HepG2 (cell line): ENCODE measurements at regions not wholly inside any gene's neighbourhood (a gene's known extent, or its start where the extent isn't known, plus 50 kb on each side); places are given as distances from the start of the nearest gene placed in this dataset.

Experiments
- ARID5B ChIP-seq: IDR thresholded peaks from 2 replicates; pipeline ENCODE4 v1.4.0; 2020; ENCODE audit warnings: mild to moderate bottlenecking, missing genetic modification reagents
- ATRX ChIP-seq: sonication (generic); formaldehyde crosslinking; IDR thresholded peaks from 2 replicates; pipeline ENCODE4 v1.4.0; 2020; ENCODE audit warnings: missing genetic modification reagents, borderline replicate concordance
- ELF4 ChIP-seq: sonication (generic); formaldehyde crosslinking; IDR thresholded peaks from 2 replicates; pipeline ENCODE4 v1.5.0; 2020; ENCODE audit warnings: missing genetic modification reagents, mild to moderate bottlenecking, moderate library complexity, borderline replicate concordance
- ESRRA ChIP-seq: sonication (generic); formaldehyde crosslinking; IDR thresholded peaks from 2 replicates; pipeline ENCODE4 v1.5.1; 2020; ENCODE audit warnings: mild to moderate bottlenecking, low read depth, missing genetic modification reagents
- FUBP1 ChIP-seq: sonication (generic); formaldehyde crosslinking; IDR thresholded peaks from 2 replicates; pipeline ENCODE4 v1.5.1; 2020; ENCODE audit warnings: missing genetic modification reagents, mild to moderate bottlenecking, borderline replicate concordance
- HMG20B ChIP-seq: conservative IDR thresholded peaks from 2 replicates; pipeline ENCODE4 v1.6.1; 2016; ENCODE audit warnings: missing genetic modification reagents, missing compliant biosample characterization
- IRX3 ChIP-seq: sonication (generic); formaldehyde crosslinking; IDR thresholded peaks from 2 replicates; pipeline ENCODE4 v1.8.1; 2023; ENCODE audit warnings: mild to moderate bottlenecking, low read depth, missing genetic modification reagents, borderline replicate concordance
- KLF11 ChIP-seq: IDR thresholded peaks from 2 replicates; pipeline ENCODE4 v1.6.1; 2016; ENCODE audit warnings: missing compliant biosample characterization
- KLF13 ChIP-seq: sonication (generic); formaldehyde crosslinking; IDR thresholded peaks from 2 replicates; pipeline ENCODE4 v1.4.0; 2020; ENCODE audit warnings: mild to moderate bottlenecking, missing genetic modification reagents
- MLLT10 ChIP-seq: sonication (generic); formaldehyde crosslinking; IDR thresholded peaks from 2 replicates; pipeline ENCODE4 v1.4.0; 2020; ENCODE audit warnings: missing genetic modification reagents
- MTA1 ChIP-seq: sonication (generic); formaldehyde crosslinking; IDR thresholded peaks from 2 replicates; pipeline ENCODE4 v1.4.0; 2020; ENCODE audit warnings: missing genetic modification reagents, mild to moderate bottlenecking, borderline replicate concordance
- RELA ChIP-seq: sonication (generic); formaldehyde crosslinking; IDR thresholded peaks from 2 replicates; pipeline ENCODE4 v1.4.0; 2020; ENCODE audit warnings: missing genetic modification reagents
- RFX3 ChIP-seq: IDR thresholded peaks from 2 replicates; pipeline ENCODE4 v1.6.1; 2016; ENCODE audit warnings: missing biosample characterization, missing genetic modification reagents
- ZNF20 ChIP-seq: sonication (generic); formaldehyde crosslinking; IDR thresholded peaks from 2 replicates; pipeline ENCODE4 v1.4.0; 2020; ENCODE audit warnings: mild to moderate bottlenecking, moderate library complexity, missing genetic modification reagents
- ZNF256 ChIP-seq: sonication (generic); formaldehyde crosslinking; conservative IDR thresholded peaks from 2 replicates; pipeline ENCODE4 v1.4.0; 2020; ENCODE audit warnings: missing genetic modification reagents
- ZNF263 ChIP-seq: sonication (generic); formaldehyde crosslinking; IDR thresholded peaks from 2 replicates; pipeline ENCODE4 v1.4.0; 2020; ENCODE audit warnings: missing genetic modification reagents
- ZNF343 ChIP-seq: sonication (generic); formaldehyde crosslinking; IDR thresholded peaks from 2 replicates; pipeline ENCODE4 v1.4.0; 2020; ENCODE audit warnings: mild to moderate bottlenecking, missing genetic modification reagents
- ZNF441 ChIP-seq: sonication (generic); formaldehyde crosslinking; IDR thresholded peaks from 2 replicates; pipeline ENCODE4 v1.7.0; 2021; ENCODE audit warnings: missing genetic modification reagents, borderline replicate concordance
- ZSCAN22 ChIP-seq: sonication (generic); formaldehyde crosslinking; IDR thresholded peaks from 2 replicates; pipeline ENCODE4 v1.4.0; 2020; ENCODE audit warnings: mild to moderate bottlenecking, missing genetic modification reagents
- TF ChIP-seq, protein P1 (sequence below): sonication (generic); formaldehyde crosslinking; IDR thresholded peaks from 2 replicates; pipeline ENCODE4 v1.5.1; 2020; ENCODE audit warnings: missing genetic modification reagents, mild to moderate bottlenecking, borderline replicate concordance

DNA sequence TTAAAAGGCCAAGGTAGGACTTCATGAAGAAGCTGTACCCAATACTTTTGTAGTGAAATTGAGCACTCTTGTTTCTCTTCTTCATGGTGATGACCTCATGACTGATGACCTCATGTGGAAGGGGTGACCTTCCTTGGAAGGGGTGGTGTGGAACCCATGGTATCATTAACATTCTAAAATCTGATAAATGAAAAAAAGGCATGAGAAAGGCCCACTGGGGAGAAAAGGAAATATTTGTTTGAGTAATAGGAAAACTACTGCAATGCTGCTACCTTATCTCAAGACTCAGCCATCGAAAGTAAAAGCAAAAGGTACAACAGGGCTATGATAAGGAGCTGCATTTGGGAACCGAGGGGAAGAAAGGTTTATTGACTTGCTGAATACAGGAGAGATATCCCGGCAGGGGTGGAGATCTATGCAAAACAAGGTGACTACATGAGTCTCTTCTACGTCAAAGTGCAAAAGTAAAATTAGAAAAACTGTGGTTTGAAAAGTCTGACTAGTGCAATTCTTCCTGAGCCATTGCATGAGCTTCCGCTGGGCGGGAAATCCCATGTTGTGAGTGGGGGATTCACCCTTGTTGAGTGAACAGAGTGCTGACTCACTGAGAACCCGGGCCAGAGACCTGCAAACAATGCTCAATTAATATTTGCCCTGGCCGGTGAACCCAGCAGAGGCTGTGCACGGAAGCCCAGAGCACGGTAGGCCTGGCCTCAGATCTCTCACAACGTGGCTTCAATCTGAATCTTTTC, 138.9 kb upstream of the RFC3 start (continued):
- TF ChIP-seq MLLT10 (no peak), ARID5B (CRISPR knock-in tag) (peak; percentile 91), ZNF441 (peak; percentile 81), RELA (CRISPR knock-in tag) (no peak), RFX3 (no peak), KLF11 (CRISPR knock-in tag) (0 out of 2 replicates have a peak, but pooled peaks have one; percentile 16), ZNF263 (CRISPR knock-in tag) (peak; percentile 65), KLF13 (CRISPR knock-in tag) (no peak), ZNF256 (CRISPR knock-in tag) (no peak; the same call in 1 of the 2 replicates), ATRX (CRISPR knock-in tag) (no peak), FUBP1 (no peak), HMG20B (peak; percentile 71; the same call in 1 of the 2 replicates), IRX3 (CRISPR knock-in tag) (0 out of 2 replicates have a peak, but pooled peaks have one; percentile 30), ZSCAN22 (no peak), ELF4 (CRISPR knock-in tag) (no peak), ZNF20 (no peak), ZNF343 (CRISPR knock-in tag) (no peak), MTA1 (CRISPR knock-in tag) (peak; percentile 41; the same call in 1 of the 2 replicates), ESRRA (CRISPR knock-in tag) (no peak)
- TF ChIP-seq, protein P1, sequence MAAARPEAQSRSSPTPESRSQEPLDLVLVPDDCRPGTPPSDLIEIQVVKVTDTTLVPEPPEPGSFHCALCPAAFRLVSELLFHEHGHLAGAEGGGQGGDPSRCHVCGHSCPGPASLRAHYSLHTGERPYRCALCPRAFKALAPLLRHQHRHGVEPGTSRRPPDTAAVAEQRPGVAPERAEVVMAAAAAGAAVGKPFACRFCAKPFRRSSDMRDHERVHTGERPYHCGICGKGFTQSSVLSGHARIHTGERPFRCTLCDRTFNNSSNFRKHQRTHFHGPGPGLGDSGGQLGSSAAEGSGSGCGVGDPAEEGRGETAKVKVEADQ, result peak; percentile 43; the same call in 1 of the 2 replicates
